WTC11 (cell line): ENCODE measurements at regions not wholly inside any gene's neighbourhood (a gene's known extent, or its start where the extent isn't known, plus 50 kb on each side); places are given as distances from the start of the nearest gene placed in this dataset.

ENCODE experiments used
- ATAC-seq: fragments of 200-7000 bp; cut with Tn5 transposase; 2 replicates; pipeline ENCODE4 v1.10.0; 2021; ENCODE audit warnings: mild to moderate bottlenecking, moderate library complexity
- CTCF ChIA-PET: fragments of 300-600 bp; sonication (Branson Sonifier 250); formaldehyde crosslinking; loops from one replicate; lab custom pipeline; 2021; ENCODE audit warnings: antibody characterized with exemption; lab: Charles Lee
- POLR2A ChIA-PET: fragments of 350-600 bp; sonication (Branson Sonifier 250); formaldehyde crosslinking; loops from one replicate; lab custom pipeline; 2021; ENCODE audit warnings: antibody characterized with exemption; lab: Charles Lee
- DNase-seq: peaks from one replicate; pipeline ENCODE4 v3.0.0; 2021; ENCODE audit warnings: low spot score
- H3K27ac Mint-ChIP-seq: 2 replicates; pipeline ENCODE4 v1.8.0; 2021; ENCODE audit warnings: mixed read lengths
- H3K27me3 Mint-ChIP-seq: 2 replicates; pipeline ENCODE4 v1.8.0; 2021; ENCODE audit warnings: low read depth, mild to moderate bottlenecking, moderate library complexity, mixed read lengths
- H3K36me3 Mint-ChIP-seq: 2 replicates; pipeline ENCODE4 v1.8.0; 2021; ENCODE audit warnings: mixed read lengths
- H3K4me1 Mint-ChIP-seq: 2 replicates; pipeline ENCODE4 v1.8.0; 2022; ENCODE audit warnings: mixed read lengths
- H3K4me3 Mint-ChIP-seq: 2 replicates; pipeline ENCODE4 v1.8.0; 2021; ENCODE audit warnings: mild to moderate bottlenecking, moderate library complexity, mixed read lengths
- H3K9me3 Mint-ChIP-seq: 2 replicates; pipeline ENCODE4 v1.8.0; 2021; ENCODE audit warnings: mixed read lengths
- CREB1 ChIP-seq: sonication (generic); formaldehyde crosslinking; IDR thresholded peaks from 2 replicates; pipeline ENCODE4 v1.8.0; 2023; ENCODE audit warnings: mild to moderate bottlenecking, missing genetic modification reagents
- OVOL2 ChIP-seq: fragments of 250-450 bp; sonication (Bioruptor Pico); IDR thresholded peaks from 2 replicates; pipeline ENCODE4 v1.9.0; 2021; ENCODE audit warnings: mild to moderate bottlenecking, borderline replicate concordance
- TCF7 ChIP-seq: sonication (generic); formaldehyde crosslinking; IDR thresholded peaks from 2 replicates; pipeline ENCODE4 v1.8.0; 2022; ENCODE audit warnings: mild to moderate bottlenecking, low read depth, missing genetic modification reagents, moderate library complexity
- TEAD4 ChIP-seq: sonication (generic); formaldehyde crosslinking; IDR thresholded peaks from 2 replicates; pipeline ENCODE4 v1.8.0; 2022; ENCODE audit warnings: mild to moderate bottlenecking, missing genetic modification reagents
- TP53 ChIP-seq: sonication (generic); formaldehyde crosslinking; IDR thresholded peaks from 2 replicates; pipeline ENCODE4 v1.8.1; 2023; ENCODE audit warnings: mild to moderate bottlenecking, missing genetic modification reagents
- ZNF416 ChIP-seq: fragments of 250-450 bp; sonication (Bioruptor Pico); IDR thresholded peaks from 2 replicates; pipeline ENCODE4 v1.9.0; 2021; ENCODE audit warnings: mild to moderate bottlenecking, inconsistent platforms
- TF ChIP-seq, protein P1 (sequence below): sonication (generic); formaldehyde crosslinking; IDR thresholded peaks from 2 replicates; pipeline ENCODE4 v1.8.0; 2023; ENCODE audit warnings: missing genetic modification reagents, mild to moderate bottlenecking, borderline replicate concordance
- TF ChIP-seq, protein P2 (sequence below): fragments of 250-450 bp; sonication (Bioruptor Pico); IDR thresholded peaks from 2 replicates; pipeline ENCODE4 v1.9.0; 2021; ENCODE audit warnings: mild to moderate bottlenecking
- TF ChIP-seq, protein P3 (sequence below): sonication (generic); formaldehyde crosslinking; conservative IDR thresholded peaks from 2 replicates; pipeline ENCODE4 v1.8.1; 2023; ENCODE audit warnings: mild to moderate bottlenecking, low read depth, missing genetic modification reagents, moderate library complexity
- TF ChIP-seq, protein P4 (sequence below): fragments of 250-450 bp; sonication (Bioruptor Pico); IDR thresholded peaks from 2 replicates; pipeline ENCODE4 v2.1.2; 2022; ENCODE audit warnings: mild to moderate bottlenecking, moderate library complexity

DNA sequence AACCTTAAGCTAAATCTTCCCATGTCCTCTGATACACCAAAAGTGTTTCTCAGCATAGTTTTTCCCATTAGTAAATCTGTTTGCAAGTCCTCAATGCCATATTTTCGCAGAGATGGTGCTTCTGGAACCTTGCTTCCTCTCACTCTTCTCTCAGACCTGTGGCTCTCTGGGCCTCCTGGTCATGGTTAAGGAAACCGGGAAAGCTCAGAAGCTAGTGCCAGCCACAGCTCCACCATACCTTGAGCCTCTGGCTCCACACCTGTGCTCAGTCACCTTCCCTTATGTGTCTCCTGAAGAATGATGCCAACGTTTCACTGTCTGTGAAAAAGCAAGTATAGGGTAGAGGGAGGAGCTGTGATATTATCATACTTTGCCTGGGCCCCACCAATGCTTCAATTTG is 149.6 kb downstream of the CYP26A1 start:
- Mint-ChIP-seq H3K4me3 (no peak overlapping the region), H3K27ac (no peak overlapping the region), H3K27me3 (peaks cover 22% of the 10 kb centered on the region), H3K9me3 (peaks cover 10% of the 10 kb centered on the region), H3K36me3 (peaks cover 10% of the 10 kb centered on the region), H3K4me1 (peaks cover 17% of the 10 kb centered on the region)
- CTCF ChIA-PET = interaction anchor here (0.6 to 2.6 kb wide), 14 partner anchors 13 to 129 kb away, joined by 3 to 20 read pairs (median 4); no protein-coding TSS in a partner anchor
- no peak for TF ChIP-seq TP53 (CRISPR knock-in tag)
- no peak for TF ChIP-seq OVOL2 (CRISPR knock-in tag)
- TF ChIP-seq, protein P1, sequence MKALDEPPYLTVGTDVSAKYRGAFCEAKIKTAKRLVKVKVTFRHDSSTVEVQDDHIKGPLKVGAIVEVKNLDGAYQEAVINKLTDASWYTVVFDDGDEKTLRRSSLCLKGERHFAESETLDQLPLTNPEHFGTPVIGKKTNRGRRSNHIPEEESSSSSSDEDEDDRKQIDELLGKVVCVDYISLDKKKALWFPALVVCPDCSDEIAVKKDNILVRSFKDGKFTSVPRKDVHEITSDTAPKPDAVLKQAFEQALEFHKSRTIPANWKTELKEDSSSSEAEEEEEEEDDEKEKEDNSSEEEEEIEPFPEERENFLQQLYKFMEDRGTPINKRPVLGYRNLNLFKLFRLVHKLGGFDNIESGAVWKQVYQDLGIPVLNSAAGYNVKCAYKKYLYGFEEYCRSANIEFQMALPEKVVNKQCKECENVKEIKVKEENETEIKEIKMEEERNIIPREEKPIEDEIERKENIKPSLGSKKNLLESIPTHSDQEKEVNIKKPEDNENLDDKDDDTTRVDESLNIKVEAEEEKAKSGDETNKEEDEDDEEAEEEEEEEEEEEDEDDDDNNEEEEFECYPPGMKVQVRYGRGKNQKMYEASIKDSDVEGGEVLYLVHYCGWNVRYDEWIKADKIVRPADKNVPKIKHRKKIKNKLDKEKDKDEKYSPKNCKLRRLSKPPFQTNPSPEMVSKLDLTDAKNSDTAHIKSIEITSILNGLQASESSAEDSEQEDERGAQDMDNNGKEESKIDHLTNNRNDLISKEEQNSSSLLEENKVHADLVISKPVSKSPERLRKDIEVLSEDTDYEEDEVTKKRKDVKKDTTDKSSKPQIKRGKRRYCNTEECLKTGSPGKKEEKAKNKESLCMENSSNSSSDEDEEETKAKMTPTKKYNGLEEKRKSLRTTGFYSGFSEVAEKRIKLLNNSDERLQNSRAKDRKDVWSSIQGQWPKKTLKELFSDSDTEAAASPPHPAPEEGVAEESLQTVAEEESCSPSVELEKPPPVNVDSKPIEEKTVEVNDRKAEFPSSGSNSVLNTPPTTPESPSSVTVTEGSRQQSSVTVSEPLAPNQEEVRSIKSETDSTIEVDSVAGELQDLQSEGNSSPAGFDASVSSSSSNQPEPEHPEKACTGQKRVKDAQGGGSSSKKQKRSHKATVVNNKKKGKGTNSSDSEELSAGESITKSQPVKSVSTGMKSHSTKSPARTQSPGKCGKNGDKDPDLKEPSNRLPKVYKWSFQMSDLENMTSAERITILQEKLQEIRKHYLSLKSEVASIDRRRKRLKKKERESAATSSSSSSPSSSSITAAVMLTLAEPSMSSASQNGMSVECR (CRISPR knock-in tag) = no peak
- TF ChIP-seq TCF7 (CRISPR knock-in tag) = no peak
- TF ChIP-seq, protein P2, sequence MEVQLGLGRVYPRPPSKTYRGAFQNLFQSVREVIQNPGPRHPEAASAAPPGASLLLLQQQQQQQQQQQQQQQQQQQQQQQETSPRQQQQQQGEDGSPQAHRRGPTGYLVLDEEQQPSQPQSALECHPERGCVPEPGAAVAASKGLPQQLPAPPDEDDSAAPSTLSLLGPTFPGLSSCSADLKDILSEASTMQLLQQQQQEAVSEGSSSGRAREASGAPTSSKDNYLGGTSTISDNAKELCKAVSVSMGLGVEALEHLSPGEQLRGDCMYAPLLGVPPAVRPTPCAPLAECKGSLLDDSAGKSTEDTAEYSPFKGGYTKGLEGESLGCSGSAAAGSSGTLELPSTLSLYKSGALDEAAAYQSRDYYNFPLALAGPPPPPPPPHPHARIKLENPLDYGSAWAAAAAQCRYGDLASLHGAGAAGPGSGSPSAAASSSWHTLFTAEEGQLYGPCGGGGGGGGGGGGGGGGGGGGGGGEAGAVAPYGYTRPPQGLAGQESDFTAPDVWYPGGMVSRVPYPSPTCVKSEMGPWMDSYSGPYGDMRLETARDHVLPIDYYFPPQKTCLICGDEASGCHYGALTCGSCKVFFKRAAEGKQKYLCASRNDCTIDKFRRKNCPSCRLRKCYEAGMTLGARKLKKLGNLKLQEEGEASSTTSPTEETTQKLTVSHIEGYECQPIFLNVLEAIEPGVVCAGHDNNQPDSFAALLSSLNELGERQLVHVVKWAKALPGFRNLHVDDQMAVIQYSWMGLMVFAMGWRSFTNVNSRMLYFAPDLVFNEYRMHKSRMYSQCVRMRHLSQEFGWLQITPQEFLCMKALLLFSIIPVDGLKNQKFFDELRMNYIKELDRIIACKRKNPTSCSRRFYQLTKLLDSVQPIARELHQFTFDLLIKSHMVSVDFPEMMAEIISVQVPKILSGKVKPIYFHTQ (CRISPR knock-in tag) = no peak
- TF ChIP-seq, protein P3, sequence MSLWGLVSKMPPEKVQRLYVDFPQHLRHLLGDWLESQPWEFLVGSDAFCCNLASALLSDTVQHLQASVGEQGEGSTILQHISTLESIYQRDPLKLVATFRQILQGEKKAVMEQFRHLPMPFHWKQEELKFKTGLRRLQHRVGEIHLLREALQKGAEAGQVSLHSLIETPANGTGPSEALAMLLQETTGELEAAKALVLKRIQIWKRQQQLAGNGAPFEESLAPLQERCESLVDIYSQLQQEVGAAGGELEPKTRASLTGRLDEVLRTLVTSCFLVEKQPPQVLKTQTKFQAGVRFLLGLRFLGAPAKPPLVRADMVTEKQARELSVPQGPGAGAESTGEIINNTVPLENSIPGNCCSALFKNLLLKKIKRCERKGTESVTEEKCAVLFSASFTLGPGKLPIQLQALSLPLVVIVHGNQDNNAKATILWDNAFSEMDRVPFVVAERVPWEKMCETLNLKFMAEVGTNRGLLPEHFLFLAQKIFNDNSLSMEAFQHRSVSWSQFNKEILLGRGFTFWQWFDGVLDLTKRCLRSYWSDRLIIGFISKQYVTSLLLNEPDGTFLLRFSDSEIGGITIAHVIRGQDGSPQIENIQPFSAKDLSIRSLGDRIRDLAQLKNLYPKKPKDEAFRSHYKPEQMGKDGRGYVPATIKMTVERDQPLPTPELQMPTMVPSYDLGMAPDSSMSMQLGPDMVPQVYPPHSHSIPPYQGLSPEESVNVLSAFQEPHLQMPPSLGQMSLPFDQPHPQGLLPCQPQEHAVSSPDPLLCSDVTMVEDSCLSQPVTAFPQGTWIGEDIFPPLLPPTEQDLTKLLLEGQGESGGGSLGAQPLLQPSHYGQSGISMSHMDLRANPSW (CRISPR knock-in tag) = no peak
- no peak for TF ChIP-seq ZNF416 (CRISPR knock-in tag)
- no peak for TF ChIP-seq CREB1 (CRISPR knock-in tag)
- TF ChIP-seq TEAD4 (CRISPR knock-in tag) = no peak
- POLR2A ChIA-PET = no interaction called here
- DNase-seq (no peak), ATAC-seq (no peak)

DNA sequence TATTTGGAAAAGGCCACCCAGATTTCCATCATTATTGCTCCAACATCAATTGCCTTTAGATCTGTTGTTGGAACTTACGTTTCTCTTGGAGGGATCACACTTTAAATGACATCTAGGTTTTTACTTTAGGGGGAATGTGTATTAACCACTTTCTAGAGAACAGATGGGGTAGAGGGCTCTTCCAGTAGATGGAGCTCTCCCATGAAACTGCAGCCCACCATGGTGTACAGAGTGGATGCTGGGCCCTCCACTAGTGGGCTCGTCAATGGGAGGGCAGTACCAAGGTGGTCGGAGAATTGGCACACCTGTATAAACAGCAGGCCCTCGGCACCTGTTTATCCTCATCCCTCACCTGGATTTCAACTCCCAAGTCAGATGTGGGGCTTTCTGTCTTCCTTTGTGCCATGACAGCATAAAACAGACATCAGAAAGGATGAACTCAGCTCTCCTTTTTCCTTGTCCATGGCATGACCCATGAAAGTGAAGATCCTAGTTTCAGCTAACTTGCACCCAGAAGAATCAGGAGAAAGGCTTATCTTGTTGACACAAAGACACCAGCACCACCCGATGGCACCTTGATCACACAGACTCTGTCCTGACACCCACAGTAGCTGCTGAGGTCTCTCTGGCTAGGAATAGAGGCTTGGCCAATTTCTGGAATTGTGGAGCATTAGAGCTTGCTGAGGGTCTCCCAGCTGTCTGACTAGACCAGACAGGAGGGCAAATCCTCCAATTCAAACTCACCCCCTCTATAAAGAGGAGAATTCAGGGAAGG is 150.5 kb downstream of the CYP26A1 start:
- ChIA-PET POLR2A (no interaction called here), CTCF (interaction anchor here (0.6 to 2.6 kb wide), 17 partner anchors 10 to 133 kb away, joined by 3 to 20 read pairs (median 4); no protein-coding TSS in a partner anchor)
- Mint-ChIP-seq H3K4me1 (peaks cover 17% of the 10 kb centered on the region), H3K36me3 (peaks cover 10% of the 10 kb centered on the region), H3K27ac (no peak overlapping the region), H3K4me3 (no peak overlapping the region), H3K9me3 (peaks cover 10% of the 10 kb centered on the region), H3K27me3 (peaks cover 22% of the 10 kb centered on the region)
- ATAC-seq (peak; percentile 39), DNase-seq (no peak)
- TF ChIP-seq, protein P4, sequence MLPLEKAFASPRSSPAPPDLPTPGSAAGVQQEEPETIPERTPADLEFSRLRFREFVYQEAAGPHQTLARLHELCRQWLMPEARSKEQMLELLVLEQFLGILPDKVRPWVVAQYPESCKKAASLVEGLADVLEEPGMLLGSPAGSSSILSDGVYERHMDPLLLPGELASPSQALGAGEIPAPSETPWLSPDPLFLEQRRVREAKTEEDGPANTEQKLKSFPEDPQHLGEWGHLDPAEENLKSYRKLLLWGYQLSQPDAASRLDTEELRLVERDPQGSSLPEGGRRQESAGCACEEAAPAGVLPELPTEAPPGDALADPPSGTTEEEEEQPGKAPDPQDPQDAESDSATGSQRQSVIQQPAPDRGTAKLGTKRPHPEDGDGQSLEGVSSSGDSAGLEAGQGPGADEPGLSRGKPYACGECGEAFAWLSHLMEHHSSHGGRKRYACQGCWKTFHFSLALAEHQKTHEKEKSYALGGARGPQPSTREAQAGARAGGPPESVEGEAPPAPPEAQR (CRISPR knock-in tag) = no peak
